ENCODE measurements at regions not wholly inside any gene's neighbourhood (a gene's known extent, or its start where the extent isn't known, plus 50 kb on each side); places are given as distances from the start of the nearest gene placed in this dataset.

DNA sequence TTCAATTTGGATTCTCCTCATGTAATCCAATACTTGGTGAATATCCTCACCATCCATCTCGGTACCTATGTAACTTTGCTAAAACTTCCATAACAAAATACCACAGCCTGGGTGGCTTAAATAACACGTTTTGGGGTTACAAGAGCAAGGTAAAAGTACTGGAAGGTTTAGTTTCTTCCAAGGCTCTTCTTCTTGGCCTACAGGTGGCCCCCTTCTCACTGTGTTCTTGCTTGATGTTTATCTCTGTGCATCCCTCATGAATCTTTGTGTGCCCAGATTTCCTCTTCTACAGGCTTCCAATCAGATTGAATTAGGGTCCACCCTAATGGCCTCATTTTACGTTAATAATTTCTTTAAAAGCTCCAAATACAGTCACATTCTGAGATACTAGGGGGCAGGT is 163.3 kb upstream of the HCRTR2 start:
- no peak overlapping the region for H3K9ac ChIP-seq (ENCODE audit: insufficient read length, low read depth)
- H3K36me3 ChIP-seq (ENCODE audit: insufficient read depth, insufficient read length, low read length): no peaks in the 10 kb centered on the region
- no peak for TF ChIP-seq ZNF274 (IDR thresholded peaks at IDR 0.05; ENCODE audit: low read depth, low read length)
- H3K4me3 ChIP-seq (ENCODE audit: insufficient read length, low read depth): no peak overlapping the region
- no peaks in the 10 kb centered on the region for H3K9me3 ChIP-seq (ENCODE audit: insufficient read depth, low read length)
- no peaks in the 10 kb centered on the region for H3K27me3 ChIP-seq (ENCODE audit: insufficient read depth, insufficient read length)
- H3K4me1 ChIP-seq (ENCODE audit: insufficient read depth, insufficient read length): no peaks in the 10 kb centered on the region
- DNase-seq (ENCODE audit: low read depth, low spot score): no peak

DNA sequence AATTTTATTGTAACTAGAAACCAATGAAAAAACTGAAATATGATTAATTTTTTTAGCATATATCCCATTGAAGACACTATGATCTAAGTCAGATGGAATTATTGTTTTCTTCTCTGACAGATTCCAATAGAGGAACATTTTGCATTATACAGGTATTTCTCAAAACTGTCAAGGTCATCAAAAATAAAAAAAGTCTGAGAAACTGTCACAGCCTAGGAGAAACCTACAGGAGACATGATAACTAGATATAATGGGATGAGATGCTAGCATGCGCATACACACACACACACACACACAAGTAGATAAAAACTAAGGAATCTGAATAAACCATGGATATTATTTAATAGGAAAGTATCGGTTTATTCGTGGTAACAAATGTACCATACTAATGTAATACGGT is 161.9 kb upstream of the HCRTR2 start:
- DNase-seq (ENCODE audit: low read depth, low spot score): no peak
- H3K4me3 ChIP-seq (ENCODE audit: insufficient read length, low read depth): no peak overlapping the region
- no peak overlapping the region for H3K9ac ChIP-seq (ENCODE audit: insufficient read length, low read depth)
- H3K27me3 ChIP-seq (ENCODE audit: insufficient read depth, insufficient read length): no peaks in the 10 kb centered on the region
- no peaks in the 10 kb centered on the region for H3K36me3 ChIP-seq (ENCODE audit: insufficient read depth, insufficient read length, low read length)
- TF ChIP-seq YY1 (IDR thresholded peaks at IDR 0.05; ENCODE audit: insufficient read depth, insufficient read length) (no peak), SUZ12 (IDR thresholded peaks at IDR 0.05; ENCODE audit: extremely low read depth, insufficient read depth, insufficient read length) (no peak), ZNF274 (IDR thresholded peaks at IDR 0.05; ENCODE audit: low read depth, low read length) (no peak)
- H3K4me1 ChIP-seq (ENCODE audit: insufficient read depth, insufficient read length): no peaks in the 10 kb centered on the region
- no peaks in the 10 kb centered on the region for H3K9me3 ChIP-seq (ENCODE audit: insufficient read depth, low read length)

DNA sequence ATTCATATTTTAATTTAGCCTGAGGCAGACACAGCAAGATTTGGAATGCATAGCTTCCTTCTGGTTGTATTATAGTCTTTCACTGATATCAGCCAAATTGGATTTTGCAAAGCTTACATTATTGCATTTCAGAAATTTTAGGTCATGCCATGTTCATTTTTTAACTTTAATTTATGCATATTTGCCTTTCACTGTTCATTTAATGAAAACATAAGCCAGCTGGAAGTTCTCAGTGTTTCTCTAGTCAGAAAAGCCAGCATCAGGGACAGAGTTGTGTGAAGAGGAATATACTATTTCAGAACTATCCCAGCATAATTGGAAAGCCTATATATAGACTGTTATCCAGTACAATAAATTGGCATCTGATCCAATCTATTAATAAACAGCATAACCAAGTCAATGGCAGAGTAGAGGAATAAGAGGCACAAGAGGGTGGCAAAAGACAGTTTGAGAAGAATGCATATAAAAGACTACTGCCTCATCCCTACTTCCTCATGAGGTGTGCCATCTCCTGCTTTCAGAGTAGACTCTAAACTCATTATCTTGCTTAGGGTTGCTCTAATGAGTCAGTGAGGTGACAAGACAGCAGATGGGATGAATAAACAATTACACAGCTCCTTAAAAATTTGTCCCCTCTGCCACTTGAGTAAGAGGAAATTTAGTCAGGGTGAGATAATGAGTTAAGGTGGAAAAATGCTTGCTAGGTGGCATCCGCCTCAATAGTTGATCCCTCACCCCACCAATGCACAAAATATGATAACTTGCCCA is 159.8 kb upstream of the HCRTR2 start:
- no peak for TF ChIP-seq YY1 (IDR thresholded peaks at IDR 0.05; ENCODE audit: insufficient read depth, insufficient read length)
- TF ChIP-seq SUZ12 (IDR thresholded peaks at IDR 0.05; ENCODE audit: extremely low read depth, insufficient read depth, insufficient read length): no peak
- TF ChIP-seq ZNF274 (IDR thresholded peaks at IDR 0.05; ENCODE audit: low read depth, low read length): no peak

DNA sequence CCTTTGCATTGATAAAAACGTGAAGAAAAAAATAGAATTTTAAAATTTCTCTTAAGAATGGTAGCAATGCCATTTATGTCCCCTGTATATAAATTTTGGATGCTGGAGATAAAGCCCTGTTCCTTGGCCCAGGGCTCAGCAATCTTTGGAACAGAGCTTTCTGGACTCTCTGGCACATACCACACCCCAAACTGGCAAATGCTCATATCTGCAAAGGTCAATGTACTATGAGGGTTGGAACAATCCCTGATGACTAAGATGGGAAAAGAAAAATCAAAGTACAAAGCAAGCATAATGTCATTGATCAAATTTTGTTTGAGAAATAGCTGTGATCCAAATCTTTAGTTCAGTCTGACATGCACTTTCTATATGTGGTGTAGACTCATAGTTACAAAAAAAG is 158.1 kb upstream of the HCRTR2 start:
- no peaks in the 10 kb centered on the region for H3K4me1 ChIP-seq (ENCODE audit: insufficient read depth, insufficient read length)
- H3K36me3 ChIP-seq (ENCODE audit: insufficient read depth, insufficient read length, low read length): no peaks in the 10 kb centered on the region
- no peak for TF ChIP-seq SUZ12 (IDR thresholded peaks at IDR 0.05; ENCODE audit: extremely low read depth, insufficient read depth, insufficient read length)
- no peak for TF ChIP-seq YY1 (IDR thresholded peaks at IDR 0.05; ENCODE audit: insufficient read depth, insufficient read length)
- no peak for TF ChIP-seq ZNF274 (IDR thresholded peaks at IDR 0.05; ENCODE audit: low read depth, low read length)
- H3K27me3 ChIP-seq (ENCODE audit: insufficient read depth, insufficient read length): no peaks in the 10 kb centered on the region
- H3K4me3 ChIP-seq (ENCODE audit: insufficient read length, low read depth): no peak overlapping the region
- no peak overlapping the region for H3K9ac ChIP-seq (ENCODE audit: insufficient read length, low read depth)
- H3K9me3 ChIP-seq (ENCODE audit: insufficient read depth, low read length): no peaks in the 10 kb centered on the region
- no peak for DNase-seq (ENCODE audit: low read depth, low spot score)

More for the DNA sequence above, 159.8 kb upstream of the HCRTR2 start:
- Histone ChIP-seq H3K4me3 (ENCODE audit: insufficient read length, low read depth) (no peak overlapping the region), H3K9me3 (ENCODE audit: insufficient read depth, low read length) (no peaks in the 10 kb centered on the region), H3K27me3 (ENCODE audit: insufficient read depth, insufficient read length) (no peaks in the 10 kb centered on the region), H3K4me1 (ENCODE audit: insufficient read depth, insufficient read length) (no peaks in the 10 kb centered on the region), H3K36me3 (ENCODE audit: insufficient read depth, insufficient read length, low read length) (no peaks in the 10 kb centered on the region), H3K9ac (ENCODE audit: insufficient read length, low read depth) (no peak overlapping the region)
- DNase-seq (ENCODE audit: low read depth, low spot score): no peak

DNA sequence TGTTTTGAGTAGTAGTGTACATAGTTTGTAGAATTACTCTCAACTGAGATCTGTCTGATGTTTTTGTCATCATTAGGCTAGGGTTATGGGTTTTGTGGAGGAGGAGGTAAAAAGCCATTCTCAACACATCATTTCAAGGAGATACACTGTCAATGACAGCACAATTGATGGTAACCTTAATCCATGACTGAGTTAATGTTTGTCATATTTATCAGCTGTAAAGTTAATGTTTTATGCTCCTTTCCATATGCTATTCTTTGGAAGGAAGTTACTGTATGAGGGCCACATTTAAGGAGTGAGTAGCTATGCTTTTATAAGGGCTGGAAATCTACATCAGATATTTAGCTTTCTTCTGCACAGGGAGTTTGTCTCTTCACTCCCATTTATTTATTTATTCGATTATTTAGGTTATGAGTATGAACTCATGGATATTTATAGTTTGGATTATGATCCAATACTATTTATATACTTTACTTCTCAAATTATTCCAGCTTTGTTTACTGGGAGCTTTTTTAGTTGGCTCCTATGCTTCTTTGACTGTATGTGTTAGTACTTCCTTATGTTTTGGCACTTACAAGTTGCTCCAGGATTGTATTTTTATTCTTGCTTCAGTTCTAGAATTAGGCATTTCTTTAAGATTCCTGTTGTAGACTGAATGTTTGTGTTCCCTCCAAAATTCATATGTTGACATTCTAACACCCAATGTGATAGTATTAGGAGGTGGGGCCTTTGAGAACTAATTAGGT is 156.6 kb upstream of the HCRTR2 start:
- Histone ChIP-seq H3K9me3 (ENCODE audit: insufficient read depth, low read length) (no peaks in the 10 kb centered on the region), H3K4me3 (ENCODE audit: insufficient read length, low read depth) (no peak overlapping the region), H3K36me3 (ENCODE audit: insufficient read depth, insufficient read length, low read length) (no peaks in the 10 kb centered on the region), H3K27me3 (ENCODE audit: insufficient read depth, insufficient read length) (no peaks in the 10 kb centered on the region), H3K4me1 (ENCODE audit: insufficient read depth, insufficient read length) (no peaks in the 10 kb centered on the region), H3K9ac (ENCODE audit: insufficient read length, low read depth) (no peak overlapping the region)
- no peak for DNase-seq (ENCODE audit: low read depth, low spot score)
- TF ChIP-seq ZNF274 (IDR thresholded peaks at IDR 0.05; ENCODE audit: low read depth, low read length) (no peak), YY1 (IDR thresholded peaks at IDR 0.05; ENCODE audit: insufficient read depth, insufficient read length) (no peak), SUZ12 (IDR thresholded peaks at IDR 0.05; ENCODE audit: extremely low read depth, insufficient read depth, insufficient read length) (no peak)

DNA sequence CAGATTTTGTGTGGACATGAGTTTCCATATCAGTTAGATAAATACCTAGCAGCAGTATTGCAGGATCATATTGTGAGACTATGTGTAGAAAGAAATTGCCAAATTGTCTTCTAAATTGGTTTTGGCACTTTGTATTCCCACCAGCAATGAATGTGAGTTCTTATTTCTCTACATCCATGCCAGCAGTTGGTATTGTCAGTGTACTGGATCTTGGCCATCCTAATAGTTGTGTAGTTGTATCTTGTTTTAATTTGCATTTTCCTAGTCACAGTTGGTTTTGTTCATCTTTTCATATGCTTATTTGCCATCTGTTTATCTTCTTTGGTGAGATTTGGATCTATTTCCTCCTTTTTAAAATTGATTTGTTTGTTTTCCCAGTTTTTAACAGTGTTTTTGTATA is 154.7 kb upstream of the HCRTR2 start:
- H3K9me3 ChIP-seq (ENCODE audit: insufficient read depth, low read length): no peaks in the 10 kb centered on the region
- H3K4me1 ChIP-seq (ENCODE audit: insufficient read depth, insufficient read length): no peaks in the 10 kb centered on the region
- no peaks in the 10 kb centered on the region for H3K27me3 ChIP-seq (ENCODE audit: insufficient read depth, insufficient read length)
- no peaks in the 10 kb centered on the region for H3K36me3 ChIP-seq (ENCODE audit: insufficient read depth, insufficient read length, low read length)
- DNase-seq (ENCODE audit: low read depth, low spot score): no peak
- H3K9ac ChIP-seq (ENCODE audit: insufficient read length, low read depth): no peak overlapping the region
- TF ChIP-seq SUZ12 (IDR thresholded peaks at IDR 0.05; ENCODE audit: extremely low read depth, insufficient read depth, insufficient read length): no peak
- TF ChIP-seq ZNF274 (IDR thresholded peaks at IDR 0.05; ENCODE audit: low read depth, low read length): no peak
- no peak for TF ChIP-seq YY1 (IDR thresholded peaks at IDR 0.05; ENCODE audit: insufficient read depth, insufficient read length)
- H3K4me3 ChIP-seq (ENCODE audit: insufficient read length, low read depth): no peak overlapping the region

DNA sequence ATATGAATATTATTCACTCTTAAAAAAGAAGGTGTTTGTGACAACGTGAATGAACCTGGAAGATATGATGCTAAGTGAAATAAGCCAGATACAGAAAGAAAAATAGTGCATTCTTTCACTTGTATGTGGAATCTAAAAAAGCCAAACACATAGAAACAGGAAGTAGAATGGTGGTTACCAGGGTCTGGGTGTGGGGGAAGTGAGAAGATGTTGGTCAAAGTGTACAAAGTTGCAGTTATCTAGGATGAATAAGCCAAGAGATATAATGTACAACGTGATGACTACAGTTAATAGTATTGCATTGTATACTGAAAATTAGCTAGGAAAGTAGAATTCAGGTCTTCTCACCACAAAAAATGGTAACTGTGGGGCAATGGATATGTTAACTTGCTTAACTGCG is 151.1 kb upstream of the HCRTR2 start:
- H3K9me3 ChIP-seq (ENCODE audit: insufficient read depth, low read length): no peaks in the 10 kb centered on the region
- TF ChIP-seq SUZ12 (IDR thresholded peaks at IDR 0.05; ENCODE audit: extremely low read depth, insufficient read depth, insufficient read length): no peak
- no peak for TF ChIP-seq YY1 (IDR thresholded peaks at IDR 0.05; ENCODE audit: insufficient read depth, insufficient read length)
- no peak for TF ChIP-seq ZNF274 (IDR thresholded peaks at IDR 0.05; ENCODE audit: low read depth, low read length)
- H3K27me3 ChIP-seq (ENCODE audit: insufficient read depth, insufficient read length): no peaks in the 10 kb centered on the region
- no peak for DNase-seq (ENCODE audit: low read depth, low spot score)
- no peak overlapping the region for H3K9ac ChIP-seq (ENCODE audit: insufficient read length, low read depth)
- H3K36me3 ChIP-seq (ENCODE audit: insufficient read depth, insufficient read length, low read length): no peaks in the 10 kb centered on the region
- H3K4me3 ChIP-seq (ENCODE audit: insufficient read length, low read depth): no peak overlapping the region
- H3K4me1 ChIP-seq (ENCODE audit: insufficient read depth, insufficient read length): no peaks in the 10 kb centered on the region
